HG02571 (cell line): ENCODE measurements at regions not wholly inside any gene's neighbourhood (a gene's known extent, or its start where the extent isn't known, plus 50 kb on each side); places are given as distances from the start of the nearest gene placed in this dataset.
A peak's percentile ranks its signal among the peaks of the same experiment; 100 is the strongest.
"Not testable (repeated sequence)": the region's sequence is repeated elsewhere in the genome, so short reads cannot be mapped to it uniquely, and the experiment has no call there.

Source experiments
- ATAC-seq: cut with Tn5 transposase; IDR thresholded peaks from one replicate; pipeline ENCODE4 v1.9.1; 2021; ENCODE audit warnings: mild to moderate bottlenecking, moderate library complexity; ENCODE audit not compliant: unreplicated experiment

DNA sequence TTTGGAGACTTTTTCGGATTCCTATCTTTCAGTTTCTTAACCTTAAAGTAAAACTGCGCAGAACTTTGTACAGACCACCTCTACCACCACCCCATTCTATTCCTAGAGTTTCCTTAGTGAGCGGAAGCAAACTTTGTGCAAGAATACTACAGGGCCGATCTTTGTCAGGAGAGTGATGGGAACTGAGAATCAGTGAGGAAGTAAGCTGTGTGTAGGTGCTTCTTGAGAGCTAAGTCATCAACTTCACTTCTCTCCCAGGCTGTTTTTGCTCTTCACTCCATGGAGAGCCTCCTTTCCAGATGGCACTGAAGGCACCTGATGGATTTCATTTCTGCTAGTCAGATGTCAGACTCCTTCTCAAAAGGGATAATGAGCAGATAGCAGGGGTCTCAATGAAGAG, 127.3 kb downstream of the SPATA31D1 start:
- no peak for ATAC-seq

DNA sequence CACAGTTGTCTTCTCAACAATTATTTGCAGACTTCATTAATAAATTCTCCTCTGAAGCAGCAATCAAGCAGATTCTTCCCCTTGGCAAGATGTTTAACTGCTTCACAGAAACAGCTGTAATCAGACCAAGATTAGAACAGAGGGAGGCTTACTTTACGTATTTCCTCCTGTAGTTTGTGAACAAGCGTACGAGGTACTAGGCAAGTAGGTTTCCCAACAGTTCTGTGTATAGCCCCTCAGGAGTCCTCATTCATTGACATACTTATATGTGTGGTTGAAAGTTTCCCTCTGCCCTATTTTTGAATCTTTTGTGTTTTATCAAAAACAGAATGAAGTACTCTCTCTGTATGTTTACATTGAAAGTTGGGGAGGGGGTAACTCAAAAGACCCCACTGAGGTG, 128.0 kb downstream of the SPATA31D1 start:
- ATAC-seq: no peak

GRCh38 chr9:82117026-82117811, 128.6 kb downstream of the SPATA31D1 start:
- ATAC-seq: no peak

- no peak for ATAC-seq
Observed at GRCh38 chr9:82122731-82123130, 134.2 kb downstream of the SPATA31D1 start.

DNA sequence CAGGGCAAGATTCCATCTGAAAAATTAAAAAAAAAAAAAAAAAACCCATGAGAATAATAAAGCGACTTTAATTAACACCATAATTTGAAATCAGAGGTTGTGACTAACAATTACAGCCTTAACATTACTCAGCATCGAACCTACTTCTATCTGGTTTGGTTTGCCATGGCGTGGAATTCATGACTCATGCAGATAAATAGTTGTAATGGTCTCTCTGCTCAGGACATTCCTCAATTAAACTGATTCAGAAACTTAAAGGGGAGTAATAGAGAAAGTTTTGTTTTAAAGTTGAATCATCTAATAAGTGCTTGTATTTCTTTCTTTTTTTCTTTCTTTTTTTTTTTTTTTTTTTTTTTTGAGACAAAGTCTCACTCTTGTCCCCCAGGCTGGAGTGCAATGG, 135.5 kb downstream of the SPATA31D1 start:
- ATAC-seq: no peak

DNA sequence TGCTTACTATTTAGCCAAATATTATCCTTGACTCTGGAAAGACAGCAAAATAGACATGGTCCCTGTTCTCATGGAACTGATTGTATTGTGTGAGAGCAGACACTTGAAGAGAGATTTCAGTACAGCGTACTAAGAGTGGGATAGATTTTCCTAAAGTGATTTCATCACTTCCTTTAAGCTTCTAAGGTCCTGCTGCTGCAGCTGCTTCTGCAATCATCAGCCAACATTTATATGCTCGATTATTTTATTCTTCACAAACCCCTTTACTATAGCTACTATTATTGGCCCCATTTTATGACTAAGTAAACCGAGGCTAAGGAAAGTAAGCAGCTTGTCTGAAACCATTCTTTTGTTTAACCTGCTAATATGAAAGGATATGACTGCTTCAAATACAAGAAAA, 137.7 kb downstream of the SPATA31D1 start:
- ATAC-seq: no peak

- peak; percentile 18 for ATAC-seq
Observed at GRCh38 chr9:82127465-82127864, 138.9 kb downstream of the SPATA31D1 start.

DNA sequence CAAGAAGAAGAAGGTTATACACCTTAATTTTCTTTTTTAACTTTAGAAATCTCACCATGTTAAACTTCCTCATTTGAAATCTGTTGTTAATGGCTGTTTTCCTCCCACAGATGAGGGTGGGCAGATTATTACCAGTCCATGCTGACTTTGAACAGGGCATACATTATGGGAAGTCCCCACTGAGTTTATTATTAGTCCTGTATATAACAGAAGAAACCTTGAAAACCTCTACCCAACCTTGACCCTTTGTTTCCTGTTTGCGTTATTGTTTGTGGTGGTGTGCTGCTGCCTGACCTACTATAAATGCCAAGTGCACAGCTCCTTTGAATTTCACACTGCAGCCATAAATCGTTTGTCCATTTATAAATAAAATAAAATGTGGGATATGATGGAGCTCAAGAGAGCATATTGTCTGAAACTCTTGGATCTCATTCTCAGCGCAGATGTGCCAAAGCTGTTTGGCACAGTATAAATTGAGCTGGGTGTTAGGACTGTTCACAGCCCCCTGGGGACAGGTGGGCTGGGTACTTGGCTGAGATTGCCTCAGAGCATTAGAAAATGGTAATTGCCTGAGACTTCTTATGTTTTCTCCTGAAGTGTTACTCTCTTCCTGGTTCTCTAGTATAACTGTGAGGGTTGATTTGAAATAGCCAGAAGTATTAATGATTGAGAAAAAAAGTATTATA, 139.6 kb downstream of the SPATA31D1 start:
- ATAC-seq: peak; percentile 91

- no peak for ATAC-seq
Observed at GRCh38 chr9:82129708-82130107, 141.1 kb downstream of the SPATA31D1 start.

DNA sequence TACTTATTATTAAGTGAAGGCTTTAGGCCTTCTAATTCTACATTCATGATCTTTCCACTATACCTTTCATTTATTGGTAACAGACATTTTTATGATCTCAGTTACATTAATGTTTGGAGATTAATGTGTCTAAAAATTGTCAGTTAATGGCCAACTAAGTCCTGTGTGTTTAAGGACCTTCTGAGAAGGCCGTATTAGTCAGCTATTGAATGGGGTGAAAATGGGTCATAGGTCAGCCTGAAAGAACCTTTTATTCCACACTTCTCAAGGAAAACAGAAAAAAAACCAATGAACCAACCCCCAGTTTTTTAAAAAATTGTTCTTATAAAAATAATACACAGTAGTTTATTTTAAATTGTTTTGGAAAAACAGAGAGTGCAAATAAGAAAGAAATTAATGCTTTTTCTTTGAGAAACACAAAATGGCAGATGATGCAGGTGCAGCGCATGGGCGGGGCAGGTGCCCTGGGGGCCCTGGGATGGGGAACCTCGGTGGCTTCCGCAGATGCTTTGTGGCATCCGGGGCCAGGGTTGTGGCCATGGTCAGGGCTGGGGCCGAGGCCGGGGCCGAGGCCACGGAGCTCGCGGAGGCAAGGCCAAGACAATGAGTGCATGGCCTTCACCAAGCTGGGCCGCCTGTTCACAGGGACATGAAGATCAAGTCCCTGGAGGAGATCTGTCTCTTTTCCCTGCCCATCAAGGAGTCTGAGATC, 141.9 kb downstream of the SPATA31D1 start:
- no peak for ATAC-seq

GRCh38 chr9:82131072-82131471, 142.5 kb downstream of the SPATA31D1 start:
- no peak for ATAC-seq

- ATAC-seq: no peak
Observed at GRCh38 chr9:82132024-82132423, 143.5 kb downstream of the SPATA31D1 start.

DNA sequence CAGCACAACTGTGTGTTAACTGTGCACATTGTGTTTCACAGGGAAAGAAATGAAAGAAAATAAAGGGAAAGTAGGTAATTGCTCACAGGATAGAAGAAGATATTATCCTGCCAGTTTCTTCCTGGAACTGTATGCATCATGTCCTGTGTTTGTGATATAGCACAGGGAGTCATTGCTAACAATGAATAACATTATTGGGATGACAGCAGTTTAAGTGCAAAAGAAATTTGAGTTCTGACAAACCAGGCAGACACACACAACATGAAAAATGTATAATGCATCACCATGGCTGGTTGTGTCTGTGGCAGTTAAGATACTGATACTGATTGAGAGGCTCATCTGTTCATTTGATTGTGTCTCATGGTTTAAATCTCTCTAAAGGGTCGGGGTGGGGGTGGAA, 145.4 kb downstream of the SPATA31D1 start:
- ATAC-seq: no peak

GRCh38 chr9:82135106-82135505, 146.5 kb downstream of the SPATA31D1 start:
- ATAC-seq: no peak

DNA sequence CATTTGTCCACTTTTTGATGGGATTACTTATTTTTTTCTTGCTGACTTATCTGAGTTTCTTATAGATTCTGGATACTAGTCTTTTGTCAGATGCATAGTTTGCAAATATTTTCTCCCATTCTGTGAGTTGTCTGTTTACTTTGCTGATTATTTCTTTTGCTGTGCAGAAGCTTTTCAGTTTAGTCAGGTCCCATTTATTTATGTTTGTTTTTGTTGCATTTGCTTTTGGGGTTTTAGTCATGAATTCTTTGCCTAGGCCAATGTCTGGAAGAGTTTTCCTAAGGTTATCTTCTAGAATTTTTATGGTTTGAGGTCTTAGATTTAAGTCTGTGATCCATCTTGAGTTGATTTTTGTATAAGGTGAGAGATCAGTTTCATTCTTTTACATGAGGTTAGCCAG, 149.5 kb downstream of the SPATA31D1 start:
- ATAC-seq: not testable (repeated sequence)

GRCh38 chr9:82140471-82140870, 151.9 kb downstream of the SPATA31D1 start:
- ATAC-seq: no peak

DNA sequence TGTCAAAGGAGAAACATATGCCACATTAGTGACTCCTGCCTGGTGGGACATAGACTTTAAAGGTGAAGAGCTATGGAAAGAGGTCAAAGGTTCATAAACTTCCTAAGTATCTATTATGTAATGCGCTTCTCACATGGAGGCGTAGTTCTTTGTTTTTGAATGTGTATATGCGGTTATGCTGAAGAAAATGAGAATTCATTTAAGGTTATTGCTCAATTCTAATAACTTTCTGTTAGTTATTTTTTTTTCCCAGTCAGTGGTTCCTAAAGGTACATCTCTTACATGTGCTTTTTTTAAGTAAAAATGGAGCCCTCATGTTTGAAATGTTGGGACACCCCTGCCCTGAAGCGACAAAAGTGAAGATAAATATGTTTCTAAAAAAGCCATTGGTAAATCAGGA, 156.2 kb downstream of the SPATA31D1 start:
- ATAC-seq: no peak

DNA sequence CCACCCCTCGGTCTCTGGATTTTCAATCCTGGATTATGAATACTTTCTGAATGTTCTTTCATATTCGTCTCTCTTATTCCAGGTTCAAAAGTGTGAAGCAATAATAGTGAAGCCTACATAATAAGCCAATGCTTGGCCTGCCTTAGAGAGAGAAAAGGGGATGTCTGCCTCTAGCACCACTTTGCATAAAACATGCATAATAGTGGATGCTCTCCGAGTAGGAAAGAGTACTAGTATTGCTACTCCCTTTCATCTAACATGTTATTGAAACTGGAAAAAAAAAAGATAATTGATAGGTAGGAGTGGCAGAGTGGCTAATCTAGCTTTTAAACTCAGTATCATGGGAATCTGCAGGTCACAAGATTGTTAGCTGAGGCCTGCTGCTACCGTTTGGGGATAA, 158.1 kb downstream of the SPATA31D1 start:
- ATAC-seq: no peak

DNA sequence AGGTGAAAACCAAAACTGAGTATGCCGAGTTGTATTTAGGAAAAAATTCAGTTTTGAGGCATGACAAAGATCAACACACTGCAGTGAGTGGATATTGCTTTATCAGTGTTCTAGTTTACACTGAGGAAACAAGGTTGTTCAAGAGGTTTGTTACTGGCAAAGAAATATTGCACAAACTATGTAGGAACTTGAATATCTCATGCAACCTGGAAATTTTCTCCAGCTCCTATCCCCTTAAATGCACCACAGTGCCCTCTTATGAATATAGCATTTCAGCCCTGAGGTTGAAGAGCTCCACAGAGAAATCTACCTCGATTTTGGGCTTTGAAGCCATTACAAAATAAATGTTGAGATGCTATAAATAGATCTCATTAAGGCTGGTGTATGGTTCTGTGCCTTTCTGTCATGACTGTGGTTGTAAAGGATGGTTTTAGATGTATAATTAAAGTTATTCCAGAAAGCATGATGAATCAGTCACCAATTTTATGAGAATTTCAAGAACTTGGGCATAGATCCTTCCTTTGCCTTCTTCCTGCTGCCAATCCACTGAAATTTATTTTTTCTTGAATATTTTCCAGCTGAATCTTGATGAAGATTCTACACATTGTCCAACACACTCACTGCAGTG, 159.3 kb downstream of the SPATA31D1 start:
- no peak for ATAC-seq

DNA sequence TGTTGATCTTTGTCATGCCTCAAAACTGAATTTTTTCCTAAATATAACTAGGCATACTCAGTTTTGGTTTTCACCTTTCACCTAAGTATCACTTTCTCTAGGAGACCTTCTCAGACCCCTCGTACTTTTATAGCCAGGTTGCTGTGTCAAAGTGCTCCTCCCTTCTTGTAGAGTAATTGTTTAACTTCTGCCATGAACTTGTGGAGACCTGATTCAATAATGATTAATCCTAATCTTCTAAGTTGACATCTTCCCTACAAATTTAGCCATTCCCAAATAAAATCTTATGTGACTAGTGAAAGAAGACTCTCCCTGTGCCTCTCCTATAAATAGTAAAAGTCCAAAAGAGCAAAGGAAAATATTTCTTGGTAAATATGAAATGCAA, 159.8 kb downstream of the SPATA31D1 start:
- no peak for ATAC-seq

DNA sequence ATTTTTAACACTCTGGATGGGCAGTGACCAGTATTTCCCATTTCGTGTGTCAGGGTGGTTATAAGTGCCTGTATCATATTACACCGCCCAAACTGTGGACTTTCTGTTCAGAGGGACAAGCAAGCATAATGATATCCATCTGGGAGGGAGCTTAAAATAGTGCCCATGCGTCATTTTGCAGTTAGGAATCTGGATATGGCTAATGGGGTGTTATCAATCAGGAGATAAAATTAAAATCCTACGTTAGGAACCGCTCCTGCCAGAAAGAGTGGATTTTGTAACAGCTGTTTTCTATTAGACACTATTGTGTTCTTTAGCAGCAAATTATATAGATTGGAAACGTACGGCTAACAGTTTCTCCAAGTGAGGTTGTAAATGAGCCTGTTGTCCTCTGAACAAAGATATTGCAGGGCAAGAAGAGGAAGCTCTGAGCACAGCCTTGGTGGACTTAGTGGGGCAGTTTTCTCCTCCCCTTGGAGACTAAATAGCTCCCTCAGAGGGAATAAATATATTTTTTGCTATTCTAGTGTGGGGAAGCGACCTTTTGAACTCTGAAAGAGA, 160.4 kb downstream of the SPATA31D1 start:
- ATAC-seq: no peak
